Esophagus squamous epithelium (tissue), 5 donors: ENCODE measurements at regions not wholly inside any gene's neighbourhood (a gene's known extent, or its start where the extent isn't known, plus 50 kb on each side); places are given as distances from the start of the nearest gene placed in this dataset.

Experiments used
- DNase-seq: peaks from one replicate; lab custom pipeline; 2025; lab: John Stamatoyannopoulos, UW
- H3K27ac ChIP-seq, 4 donors: fragments of 200-600 bp; sonication (generic); one replicate each; pipeline ENCODE4 v1.5.1; 2016 to 2019; ENCODE audit warnings: mild to moderate bottlenecking in 1 of 4
- H3K27me3 ChIP-seq, 4 donors: fragments of 200-600 bp; sonication (generic); 1 replicate in 3 of 4; 2 replicates in 1 of 4; pipeline versions ENCODE4 v1.5.1 to v1.6.0; 2017 to 2021; ENCODE audit warnings: antibody characterized with exemption in 1 of 4
- H3K36me3 ChIP-seq, 3 donors: fragments of 200-600 bp; sonication (generic); one replicate each; pipeline ENCODE4 v1.5.1; 2016 to 2019
- H3K4me1 ChIP-seq, 3 donors: fragments of 200-600 bp; sonication (generic); one replicate each; pipeline ENCODE4 v1.5.1; 2017 to 2019
- H3K4me3 ChIP-seq, 4 donors: fragments of 200-600 bp; sonication (generic); 1 replicate in 3 of 4; 2 replicates in 1 of 4; pipeline ENCODE4 v1.5.1; 2016 to 2019; ENCODE audit warnings: mild to moderate bottlenecking in 2 of 4, moderate library complexity in 1 of 4
- H3K9me3 ChIP-seq, 3 donors: fragments of 200-600 bp; sonication (generic); one replicate each; pipeline ENCODE4 v1.5.1; 2016 to 2019
- CTCF ChIP-seq, 6 experiments: fragments of 450-650 bp in 4 of 6; fragments of 200-600 bp in 2 of 6; sonication (generic) in 2 of 6; IDR thresholded peaks; one replicate each; pipeline ENCODE4 v1.5.1; 2016 to 2019; ENCODE audit warnings: antibody characterized with exemption in 6 of 6, mild to moderate bottlenecking in 4 of 6, moderate library complexity in 4 of 6
- POLR2A ChIP-seq, 4 donors: fragments of 450-650 bp; IDR thresholded peaks; one replicate each; pipeline ENCODE4 v1.6.1; 2017; ENCODE audit warnings: antibody characterized with exemption in 4 of 4, mild to moderate bottlenecking in 4 of 4, moderate library complexity in 3 of 4
- WGBS, 2 donors: methylation state at CpG; one replicate each; pipeline ENCODE4 v1.1.5; 2018; 5-methylcytosine and 5-hydroxymethylcytosine counted together
- intact Hi-C: fragments of 100-400 bp; cut with DNase I; formaldehyde crosslinking; loops from one replicate; pipeline ENCODE4 v1.15.0; 2022
- donor health status: DM: yes; HTN: yes; CAD: no.

- Histone ChIP-seq H3K4me3 (peak overlapping the region; percentile 69 to 94 (median 74)), H3K36me3 (no peaks in the 10 kb centered on the region), H3K27me3 (no peaks in the 10 kb centered on the region), H3K27ac (peak overlapping the region; percentile 75 to 92 (median 85)), H3K4me1 (peaks cover 0 to 49% (median 11%) of the 10 kb centered on the region in 3 donors), H3K9me3 (no peaks in the 10 kb centered on the region)
- 67 to 76% methylated on average over 4 of the region's 4 CpGs for WGBS, 2 donors
- intact Hi-C loops: no loop called here
- TF ChIP-seq POLR2A (IDR thresholded peaks at IDR 0.05) (no peak), CTCF (IDR thresholded peaks at IDR 0.05) (no peak)
- DNase-seq: no peak
Measured at GRCh38 chr14:89619596-89619995, 202.6 kb upstream of the FOXN3 start.

- intact Hi-C loops: no loop called here
- Histone ChIP-seq H3K9me3 (no peaks in the 10 kb centered on the region), H3K36me3 (no peaks in the 10 kb centered on the region), H3K27me3 (no peaks in the 10 kb centered on the region), H3K4me1 (peaks cover 0 to 49% (median 10%) of the 10 kb centered on the region in 3 donors), H3K27ac (peak overlapping the region; percentile 75 to 92 (median 85)), H3K4me3 (peak overlapping the region; percentile 69 to 94 (median 74))
- WGBS, 2 donors: 3% methylated on average over 10 to 14 of the region's 66 CpGs
- TF ChIP-seq CTCF (IDR thresholded peaks at IDR 0.05): peak in 2 of 6 experiments; percentile 4 to 8
- TF ChIP-seq POLR2A (IDR thresholded peaks at IDR 0.05): peak in 2 of 4 donors; percentile 40 to 41
- no peak for DNase-seq
Measured at GRCh38 chr14:89618811-89619551, 201.9 kb upstream of the FOXN3 start.

- Histone ChIP-seq H3K4me3 (peak overlapping the region; percentile 69 to 94 (median 74)), H3K9me3 (no peaks in the 10 kb centered on the region), H3K36me3 (no peaks in the 10 kb centered on the region), H3K27me3 (no peaks in the 10 kb centered on the region), H3K27ac (peak overlapping the region; percentile 73 to 89 (median 78)), H3K4me1 (peaks cover 0 to 49% (median 10%) of the 10 kb centered on the region in 3 donors)
- 0% methylated on average over 6 of the region's 6 CpGs for WGBS, 2 donors
- intact Hi-C loops: no loop called here
- DNase-seq: no peak
- TF ChIP-seq POLR2A (IDR thresholded peaks at IDR 0.05) (no peak), CTCF (IDR thresholded peaks at IDR 0.05) (no peak)
Measured at GRCh38 chr14:89618330-89618708, 201.3 kb upstream of the FOXN3 start.

- peaks cover 0 to 49% (median 10%) of the 10 kb centered on the region in 3 donors for H3K4me1 ChIP-seq
- H3K27me3 ChIP-seq: no peaks in the 10 kb centered on the region
- no peaks in the 10 kb centered on the region for H3K36me3 ChIP-seq
- TF ChIP-seq CTCF (IDR thresholded peaks at IDR 0.05) (no peak), POLR2A (IDR thresholded peaks at IDR 0.05) (peak in 1 of 4 donors; percentile 33)
- DNase-seq: no peak
- no peaks in the 10 kb centered on the region for H3K9me3 ChIP-seq
- intact Hi-C loops: no loop called here
- H3K27ac ChIP-seq: peak overlapping the region; percentile 73 to 89 (median 78)
- WGBS, 2 donors: 1 to 3% methylated on average over 20 of the region's 20 CpGs
- H3K4me3 ChIP-seq: peak overlapping the region; percentile 69 to 94 (median 74)
Measured at GRCh38 chr14:89617481-89618329, 200.7 kb upstream of the FOXN3 start.
